ENCODE measurements at regions not wholly inside any gene's neighbourhood (a gene's known extent, or its start where the extent isn't known, plus 50 kb on each side); places are given as distances from the start of the nearest gene placed in this dataset.
A peak's percentile ranks its signal among the peaks of the same experiment; 100 is the strongest.

DNA sequence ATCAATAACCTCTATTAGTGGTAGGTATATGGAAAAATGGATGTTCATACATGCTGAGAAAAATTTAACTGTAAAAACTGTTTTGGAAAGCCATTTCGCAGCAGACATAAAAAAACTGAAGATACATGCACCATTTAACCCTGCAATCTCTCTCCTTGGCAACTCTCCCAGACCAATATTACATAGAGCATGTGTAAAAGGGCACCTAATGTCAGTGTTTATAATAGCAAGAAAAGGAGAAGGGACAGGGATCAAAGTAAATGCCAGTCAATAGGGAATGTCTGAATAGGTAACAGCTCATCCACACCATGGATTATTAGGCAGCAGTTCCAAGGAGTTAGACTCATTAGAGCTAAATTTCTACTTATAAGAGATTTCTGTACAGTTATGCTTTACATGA is 77.2 kb downstream of the BTG1 start:
- H3K79me2 ChIP-seq (ENCODE audit: low read length): no peaks in the 10 kb centered on the region
- 0 out of 2 replicates have a peak, but pooled peaks have one; percentile 15 for ATAC-seq

DNA sequence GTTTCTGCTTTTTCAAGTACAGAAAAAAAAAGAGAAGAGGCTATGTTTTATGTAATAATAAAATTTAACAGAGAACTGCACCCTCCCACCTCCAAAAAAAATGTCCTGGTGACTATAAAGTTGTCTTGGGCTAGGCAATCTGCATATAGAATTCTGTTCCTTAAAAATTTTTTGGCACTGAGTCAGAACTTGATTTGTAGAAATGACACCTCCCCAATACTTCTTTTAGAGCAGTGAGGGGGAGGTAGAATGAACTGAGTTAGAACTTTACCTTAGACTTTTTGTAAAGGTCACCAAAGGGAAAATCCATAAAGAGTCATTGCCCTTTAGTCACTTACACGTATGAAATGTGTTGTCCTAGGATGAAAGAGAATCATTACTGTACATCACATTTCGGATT is 80.0 kb downstream of the BTG1 start:
- BruUV-seq (replicated peaks): no TSS peak
- Histone ChIP-seq H3K9me3 (ENCODE audit: low read length) (no peaks in the 10 kb centered on the region), H3K79me2 (ENCODE audit: low read length) (no peaks in the 10 kb centered on the region), H3K4me1 (ENCODE audit: insufficient read depth, low read length) (peaks cover 15% of the 10 kb centered on the region), H3K27ac (ENCODE audit: low read length) (no peak overlapping the region), H3K4me2 (ENCODE audit: low read length) (no peak overlapping the region), H4K20me1 (ENCODE audit: low read length) (no peaks in the 10 kb centered on the region), H3K9ac (ENCODE audit: low read length) (no peak overlapping the region), H3K36me3 (ENCODE audit: low read depth, low read length) (no peaks in the 10 kb centered on the region), H3K9me2 (replicated peaks; ENCODE audit: low read length) (no peaks in the 10 kb centered on the region), H3F3A (ENCODE audit: low read length, unreplicated experiment) (no peaks in the 10 kb centered on the region), H3K4me3 (ENCODE audit: low read length) (no peak overlapping the region), H2AFZ (ENCODE audit: low read length) (no peak overlapping the region), H3K27me3 (ENCODE audit: low read length) (no peaks in the 10 kb centered on the region)
- TF ChIP-seq EZH2 (IDR thresholded peaks at IDR 0.05; ENCODE audit: low read length, unreplicated experiment) (no peak), EZH2phosphoT487 (IDR thresholded peaks at IDR 0.05; ENCODE audit: borderline replicate concordance, low read length) (no peak)
- TF ChIP-seq, protein P1, sequence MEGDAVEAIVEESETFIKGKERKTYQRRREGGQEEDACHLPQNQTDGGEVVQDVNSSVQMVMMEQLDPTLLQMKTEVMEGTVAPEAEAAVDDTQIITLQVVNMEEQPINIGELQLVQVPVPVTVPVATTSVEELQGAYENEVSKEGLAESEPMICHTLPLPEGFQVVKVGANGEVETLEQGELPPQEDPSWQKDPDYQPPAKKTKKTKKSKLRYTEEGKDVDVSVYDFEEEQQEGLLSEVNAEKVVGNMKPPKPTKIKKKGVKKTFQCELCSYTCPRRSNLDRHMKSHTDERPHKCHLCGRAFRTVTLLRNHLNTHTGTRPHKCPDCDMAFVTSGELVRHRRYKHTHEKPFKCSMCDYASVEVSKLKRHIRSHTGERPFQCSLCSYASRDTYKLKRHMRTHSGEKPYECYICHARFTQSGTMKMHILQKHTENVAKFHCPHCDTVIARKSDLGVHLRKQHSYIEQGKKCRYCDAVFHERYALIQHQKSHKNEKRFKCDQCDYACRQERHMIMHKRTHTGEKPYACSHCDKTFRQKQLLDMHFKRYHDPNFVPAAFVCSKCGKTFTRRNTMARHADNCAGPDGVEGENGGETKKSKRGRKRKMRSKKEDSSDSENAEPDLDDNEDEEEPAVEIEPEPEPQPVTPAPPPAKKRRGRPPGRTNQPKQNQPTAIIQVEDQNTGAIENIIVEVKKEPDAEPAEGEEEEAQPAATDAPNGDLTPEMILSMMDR (conservative IDR thresholded peaks at IDR 0.05; ENCODE audit: low read depth, low read length): no peak
- DNase-seq (no peak), ATAC-seq (no peak)
- intact Hi-C loops (cut with micrococcal nuclease): no loop called here
- CTCF ChIA-PET: no interaction called here
- POLR2A ChIA-PET (ENCODE audit: unreplicated experiment): interaction anchor here (0.6 kb wide), 1 partner anchor 80 kb away, joined by 9 read pairs; the partner anchor contains the start of gene BTG1

More for the DNA sequence above, 77.2 kb downstream of the BTG1 start:
- Histone ChIP-seq H3K9me2 (replicated peaks; ENCODE audit: low read length) (no peaks in the 10 kb centered on the region), H3K27me3 (ENCODE audit: low read length) (no peaks in the 10 kb centered on the region), H3K36me3 (ENCODE audit: low read depth, low read length) (no peaks in the 10 kb centered on the region), H3K27ac (ENCODE audit: low read length) (no peak overlapping the region), H2AFZ (ENCODE audit: low read length) (no peak overlapping the region), H3K9ac (ENCODE audit: low read length) (no peak overlapping the region), H3K9me3 (ENCODE audit: low read length) (no peaks in the 10 kb centered on the region), H3K4me1 (ENCODE audit: insufficient read depth, low read length) (peaks cover 9% of the 10 kb centered on the region), H4K20me1 (ENCODE audit: low read length) (no peaks in the 10 kb centered on the region), H3K4me3 (ENCODE audit: low read length) (no peak overlapping the region), H3F3A (ENCODE audit: low read length, unreplicated experiment) (no peaks in the 10 kb centered on the region), H3K4me2 (ENCODE audit: low read length) (no peak overlapping the region)
- ChIA-PET CTCF (no interaction called here), POLR2A (ENCODE audit: unreplicated experiment) (no interaction called here)
- TF ChIP-seq, protein P1 (conservative IDR thresholded peaks at IDR 0.05; ENCODE audit: low read depth, low read length): no peak
- no peak for TF ChIP-seq EZH2 (IDR thresholded peaks at IDR 0.05; ENCODE audit: low read length, unreplicated experiment)
- TF ChIP-seq EZH2phosphoT487 (IDR thresholded peaks at IDR 0.05; ENCODE audit: borderline replicate concordance, low read length): no peak
- DNase-seq: peak; percentile 23
- no TSS peak for BruUV-seq (replicated peaks)
- intact Hi-C loops (cut with micrococcal nuclease): no loop called here

DNA sequence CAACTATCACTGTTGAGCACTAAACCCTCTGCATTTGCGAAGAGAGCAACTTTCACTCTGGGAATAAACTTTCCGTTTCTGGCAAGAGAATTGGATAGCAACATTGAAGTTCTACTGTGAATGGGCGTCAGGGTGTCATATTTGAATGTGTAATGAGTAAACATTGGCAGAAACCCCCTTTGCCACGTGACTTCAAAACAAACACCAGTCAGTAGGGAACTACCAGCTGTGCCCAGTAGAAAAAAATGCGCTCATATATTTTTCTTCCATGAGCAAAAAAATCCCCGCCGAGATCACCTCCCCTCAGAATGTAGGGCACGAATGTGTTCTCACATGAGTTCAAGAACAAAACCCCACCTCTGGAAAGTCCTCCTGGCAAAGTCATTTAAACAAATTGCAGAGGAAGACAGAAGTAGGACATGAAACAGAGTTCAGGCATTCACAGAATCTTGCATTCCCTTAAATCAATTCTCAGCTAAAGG is 80.6 kb downstream of the BTG1 start:
- DNase-seq: no peak
- Histone ChIP-seq H3K9ac (ENCODE audit: low read length) (no peak overlapping the region), H3K27ac (ENCODE audit: low read length) (no peak overlapping the region), H3K4me1 (ENCODE audit: insufficient read depth, low read length) (peaks cover 18% of the 10 kb centered on the region), H3K36me3 (ENCODE audit: low read depth, low read length) (no peaks in the 10 kb centered on the region), H3K4me3 (ENCODE audit: low read length) (no peak overlapping the region), H3K9me3 (ENCODE audit: low read length) (no peaks in the 10 kb centered on the region), H3F3A (ENCODE audit: low read length, unreplicated experiment) (no peaks in the 10 kb centered on the region), H2AFZ (ENCODE audit: low read length) (no peak overlapping the region), H3K9me2 (replicated peaks; ENCODE audit: low read length) (no peaks in the 10 kb centered on the region), H3K4me2 (ENCODE audit: low read length) (no peak overlapping the region), H4K20me1 (ENCODE audit: low read length) (no peaks in the 10 kb centered on the region), H3K27me3 (ENCODE audit: low read length) (no peaks in the 10 kb centered on the region), H3K79me2 (ENCODE audit: low read length) (no peaks in the 10 kb centered on the region)
- ChIA-PET CTCF (no interaction called here), POLR2A (ENCODE audit: unreplicated experiment) (no interaction called here)
- no peak for ATAC-seq
- TF ChIP-seq, protein P1 (conservative IDR thresholded peaks at IDR 0.05; ENCODE audit: low read depth, low read length): no peak
- TF ChIP-seq EZH2phosphoT487 (IDR thresholded peaks at IDR 0.05; ENCODE audit: borderline replicate concordance, low read length) (no peak), EZH2 (IDR thresholded peaks at IDR 0.05; ENCODE audit: low read length, unreplicated experiment) (no peak)
- BruUV-seq (replicated peaks): no TSS peak
- intact Hi-C loops (cut with micrococcal nuclease): no loop called here

All from PC-3 (cell line).